HG03097 (cell line): ENCODE measurements at regions not wholly inside any gene's neighbourhood (a gene's known extent, or its start where the extent isn't known, plus 50 kb on each side); places are given as distances from the start of the nearest gene placed in this dataset.

ENCODE experiments used
- ATAC-seq: cut with Tn5 transposase; IDR thresholded peaks from one replicate; pipeline ENCODE4 v1.9.1; 2021; ENCODE audit not compliant: unreplicated experiment, low FRiP score

GRCh38 chr22:49289822-49290679, 537.6 kb downstream of the BRD1 start:
- no peak for ATAC-seq

- ATAC-seq, result no peak
Observed at GRCh38 chr22:49286181-49286760, 541.4 kb downstream of the BRD1 start.

- no peak for ATAC-seq
Observed at GRCh38 chr22:49284931-49285330, 542.7 kb downstream of the BRD1 start.

GRCh38 chr22:49284056-49284784, 543.5 kb downstream of the BRD1 start:
- ATAC-seq, result no peak

GRCh38 chr22:49282596-49282995, 545.1 kb downstream of the BRD1 start:
- no peak for ATAC-seq

GRCh38 chr22:49281467-49282340, 546.0 kb downstream of the BRD1 start:
- ATAC-seq, result no peak

- no peak for ATAC-seq
Observed at GRCh38 chr22:49278340-49278739, 549.3 kb downstream of the BRD1 start.

- no peak for ATAC-seq
Observed at GRCh38 chr22:49276567-49276966, 551.1 kb downstream of the BRD1 start.

GRCh38 chr22:49274754-49275380, 552.8 kb downstream of the BRD1 start:
- ATAC-seq, result no peak

GRCh38 chr22:49272546-49273125, 555.0 kb downstream of the BRD1 start:
- ATAC-seq, result no peak

- no peak for ATAC-seq
Observed at GRCh38 chr22:49271831-49272230, 555.8 kb downstream of the BRD1 start.

- no peak for ATAC-seq
Observed at GRCh38 chr22:49271369-49271727, 556.3 kb downstream of the BRD1 start.

GRCh38 chr22:49270595-49271368, 556.9 kb downstream of the BRD1 start:
- ATAC-seq, result no peak

- no peak for ATAC-seq
Observed at GRCh38 chr22:49269928-49270327, 557.7 kb downstream of the BRD1 start.

GRCh38 chr22:49269371-49269770, 558.3 kb downstream of the BRD1 start:
- no peak for ATAC-seq

- ATAC-seq, result no peak
Observed at GRCh38 chr22:49268924-49269323, 558.7 kb downstream of the BRD1 start.

GRCh38 chr22:49267996-49268395, 559.7 kb downstream of the BRD1 start:
- no peak for ATAC-seq

- no peak for ATAC-seq
Observed at GRCh38 chr22:49266561-49267519, 560.8 kb downstream of the BRD1 start.
